ENCODE measurements at regions not wholly inside any gene's neighbourhood (a gene's known extent, or its start where the extent isn't known, plus 50 kb on each side); places are given as distances from the start of the nearest gene placed in this dataset.

GRCh38 chr20:52708137-52708536 lies 264.0 kb upstream of the TSHZ2 start:
- POLR2A ChIA-PET (ENCODE audit: partially characterized antibody): no interaction called here
- WGBS, 2 experiments (ENCODE audit: extremely low coverage in 1 of 2, insufficient coverage in 1 of 2, insufficient read length in 1 of 2, insufficient replicate concordance in 2 of 2, low coverage in 1 of 2, low lambda C conversion rate in 2 of 2, missing lambda C conversion rate in 1 of 2): 100% methylated on average over 1 of the region's 1 CpG; no CpG with 5 or more reads in 1 of the 2 experiments
- TF ChIP-seq HDAC6 (IDR thresholded peaks at IDR 0.05; ENCODE audit: low read depth, low read length) (no peak), ATF3 (IDR thresholded peaks at IDR 0.05; ENCODE audit: insufficient read depth, low read depth, low read length) (no peak), EZH2 (IDR thresholded peaks at IDR 0.05; ENCODE audit: low read depth, low read length, severe bottlenecking) (no peak), SP1 (IDR thresholded peaks at IDR 0.05; ENCODE audit: low read depth, low read length) (no peak), CHD2 (IDR thresholded peaks at IDR 0.05; ENCODE audit: low read length) (no peak)

More at GRCh38 chr20:52708137-52708536, 264.0 kb upstream of the TSHZ2 start:
- FAIRE-seq: no peak
- H2BK120ac ChIP-seq (replicated peaks; ENCODE audit: low read depth, low read length): no peak overlapping the region
- no peak overlapping the region for H4K8ac ChIP-seq (ENCODE audit: extremely low read depth, insufficient read depth, low read length)
- no peaks in the 10 kb centered on the region for H3K36me3 ChIP-seq (ENCODE audit: control insufficient read depth in 2 of 4, insufficient read depth in 4 of 4, low read length in 3 of 4)
- H2BK12ac ChIP-seq (ENCODE audit: low read depth, low read length): no peak overlapping the region
- H3K56ac ChIP-seq (replicated peaks; ENCODE audit: insufficient read length, low read depth, low read length): no peak overlapping the region
- no peaks in the 10 kb centered on the region for H3K27me3 ChIP-seq (replicated peaks in 1 of 4; ENCODE audit: control insufficient read depth in 3 of 4, extremely low read depth in 1 of 4, insufficient read depth in 3 of 4, low read length in 3 of 4)
- no peak overlapping the region for H3K23ac ChIP-seq (ENCODE audit: insufficient read length)
- no peak overlapping the region for H2BK20ac ChIP-seq (ENCODE audit: low read length)
- H4K5ac ChIP-seq (ENCODE audit: insufficient read length, low read depth, low read length): no peak overlapping the region
- no peak overlapping the region for H3K27ac ChIP-seq (ENCODE audit: low read depth, low read length)
- H3K18ac ChIP-seq (ENCODE audit: extremely low read depth, low read length): no peak overlapping the region
- H3K23me2 ChIP-seq (ENCODE audit: low read depth, low read length): no peaks in the 10 kb centered on the region; the same call in 1 of the 2 replicates
- no peaks in the 10 kb centered on the region for H3K79me1 ChIP-seq (ENCODE audit: low read depth, low read length)
- no peak overlapping the region for H3K4ac ChIP-seq (replicated peaks; ENCODE audit: insufficient read length, low read depth, low read length)
- CTCF ChIA-PET (ENCODE audit: partially characterized antibody): no interaction called here
- no peak overlapping the region for H3K14ac ChIP-seq (ENCODE audit: insufficient read length)
- H4K91ac ChIP-seq (replicated peaks; ENCODE audit: insufficient read length, low read length): no peak overlapping the region
- no peak for DNase-seq (ENCODE audit: low read depth in 1 of 2, low spot score in 2 of 2)
- H3K4me2 ChIP-seq (ENCODE audit: insufficient read depth in 1 of 2, low read depth in 2 of 2, low read length in 2 of 2): no peak overlapping the region
- no peak overlapping the region for H3K4me3 ChIP-seq (ENCODE audit: extremely low read depth in 1 of 4, insufficient read depth in 2 of 4, low read depth in 3 of 4, low read length in 4 of 4)
- H3K79me2 ChIP-seq (ENCODE audit: control insufficient read depth in 1 of 2, insufficient read depth in 2 of 2, low read length in 2 of 2): no peaks in the 10 kb centered on the region
- no peak overlapping the region for H2BK5ac ChIP-seq (ENCODE audit: low read depth, low read length)
- H2AFZ ChIP-seq (ENCODE audit: low read length): no peak overlapping the region
- no peak overlapping the region for H2AK5ac ChIP-seq (ENCODE audit: low read depth, low read length)
- H3K9me3 ChIP-seq (ENCODE audit: insufficient read depth in 2 of 2, low read depth in 1 of 2, low read length in 1 of 2): peaks cover 0 to 3% of the 10 kb centered on the region in 2 experiments; a peak in 1 of 4 replicates
- no peak overlapping the region for H3K9ac ChIP-seq (replicated peaks in 1 of 4; ENCODE audit: extremely low read depth in 1 of 4, low read depth in 3 of 4, low read length in 3 of 4)
- no peaks in the 10 kb centered on the region for H3K4me1 ChIP-seq (replicated peaks in 1 of 4; ENCODE audit: control insufficient read depth in 3 of 4, insufficient read depth in 4 of 4, low read length in 3 of 4)
- H2BK15ac ChIP-seq (ENCODE audit: low read length): no peak overlapping the region
- H4K20me1 ChIP-seq (replicated peaks in 1 of 2; ENCODE audit: control insufficient read depth in 1 of 2, insufficient read depth in 2 of 2, low read length in 2 of 2): no peaks in the 10 kb centered on the region

Data from H1 (cell line).